Ovary (tissue), 7 donors: ENCODE measurements at regions not wholly inside any gene's neighbourhood (a gene's known extent, or its start where the extent isn't known, plus 50 kb on each side); places are given as distances from the start of the nearest gene placed in this dataset.

ENCODE experiments used
- DNase-seq, 5 donors: peaks; one replicate each; pipeline ENCODE4 v3.0.0-alpha.2; 2019 to 2020
- H3K27ac ChIP-seq, 2 donors: fragments of 200-600 bp; one replicate each; pipeline versions ENCODE4 v1.5.1 to v1.8.0; 2019 to 2022
- H3K27me3 ChIP-seq: fragments of 200-600 bp; one replicate; pipeline ENCODE4 v1.8.0; 2022
- H3K36me3 ChIP-seq: fragments of 200-600 bp; sonication (generic); one replicate; pipeline ENCODE4 v1.5.1; 2019
- H3K4me1 ChIP-seq: one replicate; pipeline ENCODE4 v1.8.1; 2013; ENCODE audit warnings: mild to moderate bottlenecking, moderate library complexity; ENCODE audit not compliant: insufficient read depth
- H3K4me3 ChIP-seq: fragments of 200-600 bp; sonication (generic); one replicate; pipeline ENCODE4 v1.5.1; 2017
- H3K9me3 ChIP-seq, 2 donors: fragments of 200-600 bp in 1 of 2; sonication (generic) in 1 of 2; one replicate each; pipeline versions ENCODE4 v1.5.1 to v1.8.1; 2013 to 2019; ENCODE audit warnings: mild to moderate bottlenecking in 1 of 2, moderate library complexity in 1 of 2
- CTCF ChIP-seq, 3 donors: fragments of 450-650 bp in 2 of 3; fragments of 200-600 bp in 1 of 3; IDR thresholded peaks; one replicate each; pipeline versions ENCODE4 v1.5.1 to v1.8.0; 2016 to 2022; ENCODE audit warnings: antibody characterized with exemption in 3 of 3, mild to moderate bottlenecking in 1 of 3
- EP300 ChIP-seq: sonication (generic); formaldehyde crosslinking; IDR thresholded peaks from one replicate; pipeline ENCODE4 v1.6.1; 2017; ENCODE audit warnings: antibody characterized with exemption
- POLR2A ChIP-seq: fragments of 450-650 bp; IDR thresholded peaks from one replicate; pipeline ENCODE4 v1.6.1; 2017; ENCODE audit warnings: antibody characterized with exemption, mild to moderate bottlenecking, moderate library complexity
- WGBS, 3 donors: extraction: QIAGEN DNeasy Blood & Tissue Kit in 1 of 3; methylation state at CpG; one replicate each; pipeline versions ENCODE4 v1.1.5 to v1.1.7; 2013 to 2017; 5-methylcytosine and 5-hydroxymethylcytosine counted together
- intact Hi-C, 4 donors: fragments of 100-400 bp; cut with DNase I; formaldehyde crosslinking; loops; one replicate each; pipeline versions ENCODE4 v1.11.0 to v1.15.1; 2022 to 2023
- donor health status: DM: no; HTN: no; CAD: no; lungs with moderate emphysema.
- donor health status: DM: no; HTN: no; CAD: no.
- donor health status: Bipolar disorder and iron deficiency.
- donor health status: DM: no; HTN: no; CAD: no.
- donor health status: DM: yes; HTN: yes; CAD: no.

GRCh38 chr2:15681089-15681885 lies 89.6 kb downstream of the DDX1 start:
- Histone ChIP-seq H3K36me3 (no peaks in the 10 kb centered on the region), H3K27ac (no peak overlapping the region), H3K4me3 (no peak overlapping the region), H3K4me1 (peaks cover 4% of the 10 kb centered on the region), H3K27me3 (no peaks in the 10 kb centered on the region), H3K9me3 (no peaks in the 10 kb centered on the region)
- TF ChIP-seq CTCF (IDR thresholded peaks at IDR 0.05) (no peak), EP300 (no peak), POLR2A (no peak)
- intact Hi-C loops, result no loop called here
- 94 to 97% (median 96%) methylated on average over 4 of the region's 4 CpGs for WGBS, 3 donors
- no peak for DNase-seq

- peaks cover 4% of the 10 kb centered on the region for H3K4me1 ChIP-seq
- intact Hi-C loops, result no loop called here
- H3K9me3 ChIP-seq, result no peaks in the 10 kb centered on the region
- no peaks in the 10 kb centered on the region for H3K36me3 ChIP-seq
- 92 to 98% (median 94%) methylated on average over 4 of the region's 4 CpGs for WGBS, 3 donors
- no peak overlapping the region for H3K27ac ChIP-seq
- DNase-seq, result no peak
- H3K4me3 ChIP-seq, result no peak overlapping the region
- H3K27me3 ChIP-seq, result no peaks in the 10 kb centered on the region
- no peak for TF ChIP-seq POLR2A
- TF ChIP-seq EP300, result no peak
- no peak for TF ChIP-seq CTCF (IDR thresholded peaks at IDR 0.05)
These were observed 90.7 kb downstream of the DDX1 start for GRCh38 chr2:15682354-15682753.

DNA sequence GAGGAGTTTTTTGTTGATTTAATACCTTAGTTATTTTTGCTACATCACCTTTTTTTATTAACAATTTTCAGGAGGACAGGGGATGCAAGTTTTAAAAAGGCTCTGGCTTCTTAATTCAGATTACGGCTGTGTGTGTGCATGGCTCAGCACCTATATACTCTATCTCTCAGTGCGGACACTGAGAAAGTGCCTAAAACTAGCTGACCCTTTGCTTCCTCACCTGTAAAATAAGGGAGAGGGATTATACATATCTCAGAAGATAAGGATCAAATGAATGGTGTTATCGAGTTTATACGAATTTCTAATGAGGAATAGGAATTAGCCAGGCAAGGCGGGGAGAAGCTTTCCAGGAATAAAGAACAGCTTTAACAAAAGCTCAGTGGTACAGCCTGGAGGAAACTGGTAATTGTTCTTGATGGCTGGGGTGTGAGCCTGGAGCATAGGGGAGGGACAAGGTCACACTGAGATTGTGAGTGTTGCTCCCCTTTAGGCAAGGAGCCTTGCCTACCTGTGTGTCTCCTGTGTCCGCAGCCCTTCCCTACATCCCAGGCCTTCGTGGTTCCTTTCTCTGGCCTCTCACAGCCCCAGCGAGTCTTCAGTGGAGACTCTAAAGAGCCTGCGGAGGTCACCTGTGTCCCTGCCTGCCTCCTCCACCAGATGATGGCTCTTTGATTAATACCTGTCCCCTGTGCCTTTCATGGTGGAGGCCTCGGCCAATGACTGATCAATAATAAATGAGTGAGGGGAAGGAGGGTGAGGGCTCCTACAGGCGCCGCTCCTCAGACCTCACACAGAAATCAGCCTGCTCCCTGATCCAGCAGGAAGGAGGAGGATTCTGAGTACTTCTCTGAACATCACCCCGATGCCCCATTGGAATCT lies 92.7 kb downstream of the DDX1 start:
- no peaks in the 10 kb centered on the region for H3K36me3 ChIP-seq
- WGBS, 3 donors, result 85 to 89% (median 85%) methylated on average over 13 of the region's 13 CpGs
- no peak for DNase-seq
- H3K9me3 ChIP-seq, result no peaks in the 10 kb centered on the region
- no peaks in the 10 kb centered on the region for H3K4me1 ChIP-seq
- no peaks in the 10 kb centered on the region for H3K27me3 ChIP-seq
- H3K4me3 ChIP-seq, result no peak overlapping the region
- no peak overlapping the region for H3K27ac ChIP-seq
- intact Hi-C loops, result no loop called here
- TF ChIP-seq POLR2A (no peak), CTCF (IDR thresholded peaks at IDR 0.05) (no peak), EP300 (no peak)

DNA sequence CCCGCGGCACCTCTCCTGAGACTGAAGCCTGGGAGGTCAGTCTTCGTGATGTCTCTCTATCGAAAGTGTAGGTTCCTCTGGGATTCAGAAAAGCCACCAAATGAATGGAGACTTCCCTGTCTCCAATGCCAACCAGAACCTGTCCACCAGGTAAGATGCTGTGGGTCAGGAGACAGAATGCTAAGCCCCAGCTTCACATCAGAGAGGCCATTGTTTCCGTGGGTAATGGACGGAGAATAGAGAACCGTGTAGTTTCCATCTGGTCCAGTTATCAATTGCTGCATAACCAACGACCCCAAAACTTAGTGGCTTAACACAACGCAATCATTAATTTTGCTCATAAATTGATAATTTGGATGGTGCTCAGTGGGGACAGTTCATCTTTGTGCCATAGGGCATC lies 93.5 kb downstream of the DDX1 start:
- DNase-seq, result no peak
- H3K4me1 ChIP-seq, result no peaks in the 10 kb centered on the region
- H3K4me3 ChIP-seq, result no peak overlapping the region
- no peaks in the 10 kb centered on the region for H3K27me3 ChIP-seq
- TF ChIP-seq POLR2A (no peak), EP300 (no peak), CTCF (IDR thresholded peaks at IDR 0.05) (no peak)
- intact Hi-C loops, result no loop called here
- no peaks in the 10 kb centered on the region for H3K9me3 ChIP-seq
- no peak overlapping the region for H3K27ac ChIP-seq
- WGBS, 3 donors, result 92 to 94% (median 93%) methylated on average over 9 of the region's 9 CpGs
- H3K36me3 ChIP-seq, result no peaks in the 10 kb centered on the region
